ENCODE measurements at regions not wholly inside any gene's neighbourhood (a gene's known extent, or its start where the extent isn't known, plus 50 kb on each side); places are given as distances from the start of the nearest gene placed in this dataset.

GRCh38 chr1:55367273-55367672 lies 152.1 kb upstream of the USP24 start:
- no peak for DNase-seq (ENCODE audit: low read depth in 2 of 2)
- no peaks in the 10 kb centered on the region for H3K27me3 ChIP-seq (ENCODE audit: control insufficient read depth, insufficient read depth, low read length)
- no peaks in the 10 kb centered on the region for H4K20me1 ChIP-seq (ENCODE audit: control insufficient read depth, extremely low read depth, insufficient read depth, low read length)
- no peak overlapping the region for H3K4me2 ChIP-seq (ENCODE audit: extremely low read depth, insufficient read depth, low read length)
- no peak for TF ChIP-seq CTCF (conservative IDR thresholded peaks at IDR 0.05 in 1 of 2, IDR thresholded peaks at IDR 0.05 in 1 of 2; ENCODE audit: low read depth in 1 of 2, low read length in 2 of 2)
- no peak for TF ChIP-seq EZH2 (IDR thresholded peaks at IDR 0.05; ENCODE audit: low read length, missing control alignments)
- H3K79me2 ChIP-seq (ENCODE audit: control insufficient read depth, insufficient read depth, low read length), result no peaks in the 10 kb centered on the region
- peaks cover 6% of the 10 kb centered on the region for H3K4me1 ChIP-seq (ENCODE audit: control insufficient read depth, extremely low read depth, insufficient read depth, low read length)
- no peak overlapping the region for H2AFZ ChIP-seq (ENCODE audit: low read length)
- no peaks in the 10 kb centered on the region for H3K36me3 ChIP-seq (ENCODE audit: control insufficient read depth, insufficient read depth, low read length)
- H3K27ac ChIP-seq (ENCODE audit: insufficient read depth, low read length), result no peak overlapping the region
- no peak overlapping the region for H3K9ac ChIP-seq (ENCODE audit: insufficient read depth, low read length)
- H3K4me3 ChIP-seq (replicated peaks in 1 of 4; ENCODE audit: control extremely low read depth in 1 of 4, insufficient read depth in 1 of 4, low read depth in 3 of 4, low read length in 4 of 4), result no peak overlapping the region
- H3K9me3 ChIP-seq (ENCODE audit: control insufficient read depth, insufficient read depth, low read depth, low read length), result no peaks in the 10 kb centered on the region

- no peak for DNase-seq (ENCODE audit: low read depth in 2 of 2)
- H4K20me1 ChIP-seq (ENCODE audit: control insufficient read depth, extremely low read depth, insufficient read depth, low read length), result no peaks in the 10 kb centered on the region
Observed at GRCh38 chr1:55364216-55364615, 149.1 kb upstream of the USP24 start.

GRCh38 chr1:55363268-55363667 lies 148.1 kb upstream of the USP24 start:
- peaks cover 7% of the 10 kb centered on the region for H3K4me1 ChIP-seq (ENCODE audit: control insufficient read depth, extremely low read depth, insufficient read depth, low read length)
- no peaks in the 10 kb centered on the region for H3K36me3 ChIP-seq (ENCODE audit: control insufficient read depth, insufficient read depth, low read length)
- no peak overlapping the region for H3K27ac ChIP-seq (ENCODE audit: insufficient read depth, low read length)
- no peaks in the 10 kb centered on the region for H3K9me3 ChIP-seq (ENCODE audit: control insufficient read depth, insufficient read depth, low read depth, low read length)
- no peaks in the 10 kb centered on the region for H3K27me3 ChIP-seq (ENCODE audit: control insufficient read depth, insufficient read depth, low read length)
- H3K9ac ChIP-seq (ENCODE audit: insufficient read depth, low read length), result no peak overlapping the region
- TF ChIP-seq EZH2 (IDR thresholded peaks at IDR 0.05; ENCODE audit: low read length, missing control alignments) (no peak), CTCF (conservative IDR thresholded peaks at IDR 0.05 in 1 of 2, IDR thresholded peaks at IDR 0.05 in 1 of 2; ENCODE audit: low read depth in 1 of 2, low read length in 2 of 2) (no peak)
- peak; percentile 57 to 66 for DNase-seq (ENCODE audit: low read depth in 2 of 2)
- H3K4me3 ChIP-seq (replicated peaks in 1 of 4; ENCODE audit: control extremely low read depth in 1 of 4, insufficient read depth in 1 of 4, low read depth in 3 of 4, low read length in 4 of 4), result no peak overlapping the region
- H4K20me1 ChIP-seq (ENCODE audit: control insufficient read depth, extremely low read depth, insufficient read depth, low read length), result no peaks in the 10 kb centered on the region
- no peak overlapping the region for H3K4me2 ChIP-seq (ENCODE audit: extremely low read depth, insufficient read depth, low read length)
- no peaks in the 10 kb centered on the region for H3K79me2 ChIP-seq (ENCODE audit: control insufficient read depth, insufficient read depth, low read length)
- H2AFZ ChIP-seq (ENCODE audit: low read length), result no peak overlapping the region

More at GRCh38 chr1:55364216-55364615, 149.1 kb upstream of the USP24 start:
- H3K4me2 ChIP-seq (ENCODE audit: extremely low read depth, insufficient read depth, low read length), result no peak overlapping the region
- no peak for TF ChIP-seq CTCF (conservative IDR thresholded peaks at IDR 0.05 in 1 of 2, IDR thresholded peaks at IDR 0.05 in 1 of 2; ENCODE audit: low read depth in 1 of 2, low read length in 2 of 2)
- TF ChIP-seq EZH2 (IDR thresholded peaks at IDR 0.05; ENCODE audit: low read length, missing control alignments), result no peak
- H3K27ac ChIP-seq (ENCODE audit: insufficient read depth, low read length), result no peak overlapping the region
- no peaks in the 10 kb centered on the region for H3K79me2 ChIP-seq (ENCODE audit: control insufficient read depth, insufficient read depth, low read length)
- H3K4me3 ChIP-seq (replicated peaks in 1 of 4; ENCODE audit: control extremely low read depth in 1 of 4, insufficient read depth in 1 of 4, low read depth in 3 of 4, low read length in 4 of 4), result no peak overlapping the region
- H3K36me3 ChIP-seq (ENCODE audit: control insufficient read depth, insufficient read depth, low read length), result no peaks in the 10 kb centered on the region
- H3K27me3 ChIP-seq (ENCODE audit: control insufficient read depth, insufficient read depth, low read length), result no peaks in the 10 kb centered on the region
- peaks cover 7% of the 10 kb centered on the region for H3K4me1 ChIP-seq (ENCODE audit: control insufficient read depth, extremely low read depth, insufficient read depth, low read length)
- H3K9ac ChIP-seq (ENCODE audit: insufficient read depth, low read length), result no peak overlapping the region
- H2AFZ ChIP-seq (ENCODE audit: low read length), result no peak overlapping the region
- no peaks in the 10 kb centered on the region for H3K9me3 ChIP-seq (ENCODE audit: control insufficient read depth, insufficient read depth, low read depth, low read length)
